H4 (cell line): ENCODE measurements at regions not wholly inside any gene's neighbourhood (a gene's known extent, or its start where the extent isn't known, plus 50 kb on each side); places are given as distances from the start of the nearest gene placed in this dataset.

Experiments used
- DNase-seq: peaks from one replicate; pipeline ENCODE4 v3.0.0-alpha.2; 2015; ENCODE audit warnings: low spot score

- no peak for DNase-seq
Observed at GRCh38 chr10:120705309-120705708, 145.9 kb upstream of the WDR11 start.

GRCh38 chr10:120710076-120710475 lies 141.1 kb upstream of the WDR11 start:
- DNase-seq, result no peak

GRCh38 chr10:120711860-120712259 lies 139.3 kb upstream of the WDR11 start:
- no peak for DNase-seq

GRCh38 chr10:120713573-120714205 lies 137.5 kb upstream of the WDR11 start:
- no peak for DNase-seq

- DNase-seq, result no peak
Observed at GRCh38 chr10:120715171-120715570, 136.0 kb upstream of the WDR11 start.

- no peak for DNase-seq
Observed at GRCh38 chr10:120719333-120719732, 131.8 kb upstream of the WDR11 start.

GRCh38 chr10:120727001-120727400 lies 124.2 kb upstream of the WDR11 start:
- no peak for DNase-seq

- no peak for DNase-seq
Observed at GRCh38 chr10:120729547-120729946, 121.6 kb upstream of the WDR11 start.

GRCh38 chr10:120732067-120732466 lies 119.1 kb upstream of the WDR11 start:
- DNase-seq, result no peak

- no peak for DNase-seq
Observed at GRCh38 chr10:120732643-120733313, 118.4 kb upstream of the WDR11 start.

GRCh38 chr10:120734483-120735078 lies 116.6 kb upstream of the WDR11 start:
- no peak for DNase-seq

- no peak for DNase-seq
Observed at GRCh38 chr10:120735315-120735714, 115.8 kb upstream of the WDR11 start.

- DNase-seq, result peak; percentile 13
Observed at GRCh38 chr10:120735773-120736371, 115.3 kb upstream of the WDR11 start.

GRCh38 chr10:120736377-120736776 lies 114.8 kb upstream of the WDR11 start:
- no peak for DNase-seq

GRCh38 chr10:120738658-120739057 lies 112.5 kb upstream of the WDR11 start:
- no peak for DNase-seq

GRCh38 chr10:120741396-120741795 lies 109.8 kb upstream of the WDR11 start:
- DNase-seq, result no peak

- DNase-seq, result no peak
Observed at GRCh38 chr10:120742373-120742772, 108.8 kb upstream of the WDR11 start.

- DNase-seq, result no peak
Observed at GRCh38 chr10:120744040-120744439, 107.1 kb upstream of the WDR11 start.

- DNase-seq, result no peak
Observed at GRCh38 chr10:120746001-120746777, 105.0 kb upstream of the WDR11 start.

- DNase-seq, result no peak
Observed at GRCh38 chr10:120748519-120748918, 102.6 kb upstream of the WDR11 start.

GRCh38 chr10:120749072-120749471 lies 102.1 kb upstream of the WDR11 start:
- DNase-seq, result no peak
